ACHN (cell line): ENCODE measurements at regions not wholly inside any gene's neighbourhood (a gene's known extent, or its start where the extent isn't known, plus 50 kb on each side); places are given as distances from the start of the nearest gene placed in this dataset.

ENCODE experiments used
- DNase-seq: peaks from one replicate; pipeline ENCODE4 v3.0.0-alpha.2; 2015
- in situ Hi-C: cut with HindIII; loops from 2 replicates; pipeline ENCODE4 v1.10.0; 2017; ENCODE audit warnings: low sequenced_read_pairs, low pct_ligation_motif_present, low pct_unique_long_range_greater_than_20kb

DNA sequence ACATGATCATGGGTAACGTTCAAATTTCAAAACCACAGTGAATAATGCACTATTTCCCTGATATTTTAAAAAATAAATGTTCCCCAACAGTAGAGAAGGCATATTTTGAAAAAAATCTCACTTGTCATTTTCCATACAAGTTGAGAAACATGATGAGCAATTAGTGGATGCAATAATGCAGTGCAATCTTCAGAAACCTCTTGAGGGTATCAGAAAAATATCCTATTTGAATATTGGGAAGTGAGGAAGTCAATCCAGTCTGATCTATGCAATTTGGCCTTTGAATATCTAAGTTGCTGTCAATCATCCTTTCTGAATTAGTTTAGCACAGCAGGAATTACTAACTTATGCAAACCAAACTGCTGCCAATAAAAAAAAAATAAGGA is 776.8 kb downstream of the PCDH18 start:
- in situ Hi-C loops = no loop called here
- no peak for DNase-seq

DNA sequence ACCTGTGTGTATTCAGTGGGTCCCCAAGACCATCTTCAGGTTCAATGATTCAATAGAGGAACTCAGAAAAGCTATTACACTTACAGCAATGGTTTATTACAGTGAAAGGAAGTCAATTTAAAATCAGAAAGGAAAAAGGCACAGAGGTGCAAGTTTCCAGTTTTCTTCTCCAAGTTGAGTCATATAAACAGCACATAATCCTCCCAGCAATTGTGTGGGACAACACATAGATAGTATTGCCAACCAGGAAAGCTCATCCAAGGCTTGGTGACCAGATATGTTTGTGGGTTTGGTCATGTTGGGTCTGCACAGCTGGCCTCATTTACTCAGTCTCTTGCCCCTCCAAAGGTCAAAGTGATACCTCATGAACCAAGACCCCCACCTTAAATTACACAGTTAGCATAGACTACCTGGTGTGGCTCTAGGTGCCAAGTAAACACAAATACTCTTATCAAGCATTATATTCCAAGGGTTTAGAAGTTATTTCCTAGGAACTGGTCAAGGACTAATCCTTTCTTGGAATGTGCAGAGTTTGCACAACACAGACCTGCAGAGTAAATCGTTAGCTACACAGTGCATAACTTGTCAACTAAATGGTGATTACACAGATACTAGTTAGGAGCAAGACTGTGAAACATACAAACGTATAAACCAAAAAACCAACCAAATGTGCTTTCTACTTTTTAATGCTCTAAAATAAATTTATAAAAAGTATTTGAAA is 777.3 kb downstream of the PCDH18 start:
- DNase-seq = no peak
- in situ Hi-C loops = no loop called here

- in situ Hi-C loops = no loop called here
- DNase-seq = no peak
These were observed 780.7 kb downstream of the PCDH18 start for GRCh38 chr4:136751556-136751955.

- DNase-seq = no peak
- in situ Hi-C loops = no loop called here
These were observed 781.4 kb downstream of the PCDH18 start for GRCh38 chr4:136750897-136751296.

DNA sequence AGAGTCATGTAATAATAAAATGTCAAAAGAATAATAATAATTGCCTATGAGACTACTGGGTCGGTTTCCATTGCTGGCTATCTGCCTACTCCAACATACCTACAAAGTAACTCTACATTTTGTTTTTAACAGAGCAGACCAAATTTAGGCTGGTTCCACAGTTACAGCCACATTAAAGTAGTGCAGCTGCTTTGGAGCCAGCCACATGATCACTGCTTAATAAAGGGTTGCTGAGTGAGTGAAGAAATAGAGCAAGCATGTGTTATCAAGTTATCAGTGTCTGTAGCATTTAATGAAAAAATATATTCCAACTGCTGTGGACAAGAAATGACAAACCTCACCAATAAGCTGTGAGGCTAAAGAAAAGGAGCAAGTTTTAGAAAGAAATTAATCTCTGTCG is 782.3 kb downstream of the PCDH18 start:
- no peak for DNase-seq
- in situ Hi-C loops = no loop called here

DNA sequence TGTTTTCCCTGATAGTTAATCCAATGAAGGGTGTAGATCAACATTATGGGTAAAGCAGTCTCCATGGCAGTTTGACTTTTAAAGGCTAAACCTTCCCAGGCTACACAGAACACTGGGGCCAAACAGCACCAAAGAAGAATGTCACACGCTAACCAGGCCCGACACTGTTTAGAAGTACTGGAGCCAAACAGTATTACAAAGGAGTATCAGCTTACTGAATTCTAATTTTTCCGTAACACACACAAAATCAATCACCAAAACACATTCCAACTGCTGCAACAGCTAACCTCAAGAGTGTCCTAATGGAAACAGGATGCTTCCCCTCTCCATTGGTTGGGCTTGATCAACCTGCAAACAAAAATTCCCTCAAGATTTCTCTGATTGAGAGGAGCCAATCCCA is 783.5 kb downstream of the PCDH18 start:
- in situ Hi-C loops = no loop called here
- DNase-seq = no peak

DNA sequence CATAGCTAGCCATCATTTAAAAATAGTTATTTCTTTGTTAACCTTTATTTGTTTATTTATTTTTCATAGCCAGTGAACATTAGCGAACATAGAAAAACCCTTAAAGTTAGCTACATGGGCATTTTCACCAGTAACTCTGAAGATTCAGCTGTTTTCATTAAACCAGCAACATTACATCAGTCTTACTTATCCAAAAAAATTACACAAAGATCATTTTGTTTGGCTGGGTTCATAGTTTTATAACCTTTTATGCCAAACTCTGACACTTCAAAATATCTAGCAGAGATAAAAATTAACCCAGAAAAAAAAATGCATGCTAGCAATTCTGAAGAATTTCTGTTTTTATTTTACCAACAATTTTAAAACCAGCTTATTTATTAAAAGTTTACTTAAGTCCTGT is 784.1 kb downstream of the PCDH18 start:
- in situ Hi-C loops = no loop called here
- DNase-seq = no peak

DNA sequence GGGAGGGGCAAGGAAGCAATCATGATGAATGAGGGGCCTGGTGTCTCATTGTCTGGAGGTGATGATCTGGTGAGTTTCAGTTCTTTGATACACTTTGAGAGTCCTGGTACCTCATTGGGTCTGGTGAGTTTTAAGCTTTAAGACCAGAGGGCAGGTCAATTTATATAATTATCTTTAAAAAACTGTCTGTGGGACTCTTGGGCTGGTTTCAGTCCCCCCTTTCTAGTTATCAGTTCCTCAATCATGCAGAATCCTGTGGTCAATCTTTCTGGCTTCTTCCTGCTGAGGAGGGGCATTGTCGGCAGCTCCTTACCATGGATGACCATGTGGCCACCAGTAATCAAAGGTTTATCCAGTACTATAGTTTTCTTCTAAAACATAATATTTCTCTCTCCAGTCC is 789.1 kb downstream of the PCDH18 start:
- in situ Hi-C loops = no loop called here
- no peak for DNase-seq

DNA sequence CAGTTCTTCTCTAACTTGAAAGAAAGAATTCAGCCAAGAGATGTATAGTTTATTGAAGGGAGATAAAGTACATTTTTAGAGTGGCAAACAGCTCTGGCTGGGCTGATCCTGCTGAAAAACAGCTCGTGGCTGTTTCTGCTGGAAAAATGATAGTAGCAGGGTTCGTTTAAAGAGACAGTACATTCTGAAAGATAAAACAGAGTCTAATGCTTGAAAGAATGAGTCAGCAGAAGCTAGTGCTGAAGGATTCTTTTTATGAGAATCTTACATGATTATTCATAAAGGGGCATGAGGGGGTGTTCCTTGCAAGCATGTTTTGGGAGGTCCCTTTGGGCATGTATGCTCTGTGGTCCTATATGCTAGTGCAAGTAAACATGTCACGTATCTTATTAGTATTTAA is 790.0 kb downstream of the PCDH18 start:
- no peak for DNase-seq
- in situ Hi-C loops = no loop called here

- no peak for DNase-seq
- in situ Hi-C loops = no loop called here
These were observed 790.8 kb downstream of the PCDH18 start for GRCh38 chr4:136741468-136741867.

DNA sequence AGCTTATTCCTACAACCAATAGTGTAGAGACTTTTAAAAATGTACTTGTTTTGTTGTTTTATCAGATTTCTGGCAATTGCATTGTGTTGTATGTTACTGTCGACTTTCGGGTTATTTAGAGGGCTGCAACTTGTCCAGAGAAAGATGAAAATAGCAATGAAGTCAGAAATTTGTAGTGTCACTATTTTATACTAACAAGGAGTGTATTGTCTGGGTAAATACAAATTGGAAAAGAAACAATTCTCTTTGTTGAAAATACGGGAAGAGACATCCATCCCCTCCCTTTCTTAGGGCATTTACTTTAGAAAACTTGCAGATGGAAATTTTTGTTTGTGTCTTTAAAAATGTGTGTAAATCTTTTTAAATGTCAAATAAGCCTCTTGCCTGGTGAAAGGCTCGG is 792.0 kb downstream of the PCDH18 start:
- in situ Hi-C loops = no loop called here
- no peak for DNase-seq

- no peak for DNase-seq
- in situ Hi-C loops = no loop called here
These were observed 795.2 kb downstream of the PCDH18 start for GRCh38 chr4:136737066-136737465.

GRCh38 chr4:136731025-136731424 is 801.3 kb downstream of the PCDH18 start:
- DNase-seq = no peak
- in situ Hi-C loops = no loop called here

- DNase-seq = no peak
- in situ Hi-C loops = no loop called here
These were observed 806.8 kb downstream of the PCDH18 start for GRCh38 chr4:136725286-136726081.

GRCh38 chr4:136713140-136713539 is 819.2 kb downstream of the PCDH18 start:
- in situ Hi-C loops = no loop called here
- DNase-seq = peak; percentile 58

GRCh38 chr4:136709897-136710296 is 822.4 kb downstream of the PCDH18 start:
- no peak for DNase-seq
- in situ Hi-C loops = no loop called here

GRCh38 chr4:136706942-136707341 is 825.4 kb downstream of the PCDH18 start:
- in situ Hi-C loops = no loop called here
- DNase-seq = no peak

DNA sequence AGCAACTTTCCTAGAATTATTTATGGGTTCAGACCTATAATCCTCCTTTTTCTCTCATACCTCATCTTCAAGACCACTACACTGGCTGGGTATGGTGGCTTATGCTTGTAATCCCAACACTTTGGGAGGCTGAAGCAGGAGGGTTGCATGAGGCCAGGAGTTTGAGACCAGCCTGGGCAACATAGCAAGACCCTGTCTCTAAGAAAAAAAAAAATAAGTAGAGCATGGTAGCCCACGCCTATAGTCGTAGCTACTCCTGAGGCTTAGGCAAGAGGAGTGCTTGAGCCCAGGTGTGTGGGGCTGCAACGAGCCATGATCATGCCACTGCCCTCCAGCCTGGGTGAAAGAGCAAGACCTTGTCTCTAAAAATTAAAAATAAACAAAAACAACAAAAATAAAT is 832.4 kb downstream of the PCDH18 start:
- in situ Hi-C loops = no loop called here

GRCh38 chr4:136691607-136692006 is 840.7 kb downstream of the PCDH18 start:
- no peak for DNase-seq
- in situ Hi-C loops = no loop called here

More for the DNA sequence above, 832.4 kb downstream of the PCDH18 start:
- DNase-seq = no peak

GRCh38 chr4:136690360-136690759 is 841.9 kb downstream of the PCDH18 start:
- DNase-seq = no peak
- in situ Hi-C loops = no loop called here
